Loucy (cell line): ENCODE measurements at regions not wholly inside any gene's neighbourhood (a gene's known extent, or its start where the extent isn't known, plus 50 kb on each side); places are given as distances from the start of the nearest gene placed in this dataset.

Experiments used
- H2AFZ ChIP-seq: fragments of 200-600 bp; sonication (generic); 2 replicates; pipeline ENCODE4 v1.6.0; 2016; ENCODE audit warnings: antibody characterized with exemption, mild to moderate bottlenecking, low read length, moderate library complexity
- H3F3A ChIP-seq: fragments of 200-600 bp; 2 replicates; pipeline ENCODE4 v1.6.0; 2016; ENCODE audit warnings: antibody characterized with exemption, low read depth, mild to moderate bottlenecking
- H3K27me3 ChIP-seq: fragments of 200-600 bp; sonication (generic); 2 replicates; pipeline ENCODE4 v1.6.1; 2014; ENCODE audit warnings: low read length, mild to moderate bottlenecking; ENCODE audit not compliant: insufficient read depth, poor library complexity, severe bottlenecking
- H3K36me3 ChIP-seq: fragments of 200-600 bp; sonication (generic); 2 replicates; pipeline ENCODE4 v1.6.1; 2016; ENCODE audit warnings: low read length; ENCODE audit not compliant: insufficient read depth
- H3K4me1 ChIP-seq: fragments of 200-600 bp; sonication (generic); 2 replicates; pipeline ENCODE4 v1.5.1; 2014; ENCODE audit warnings: low read length, mild to moderate bottlenecking; ENCODE audit not compliant: insufficient read depth, poor library complexity, severe bottlenecking
- H3K4me2 ChIP-seq: fragments of 200-600 bp; sonication (generic); 2 replicates; pipeline ENCODE4 v1.6.0; 2014; ENCODE audit warnings: antibody characterized with exemption, low read length, low read depth, mild to moderate bottlenecking; ENCODE audit not compliant: poor library complexity, severe bottlenecking
- H3K4me3 ChIP-seq: fragments of 200-600 bp; sonication (generic); 2 replicates; pipeline ENCODE4 v1.5.1; 2014; ENCODE audit warnings: low read length, mild to moderate bottlenecking, mixed read lengths; ENCODE audit not compliant: poor library complexity, severe bottlenecking
- H3K79me2 ChIP-seq: fragments of 200-600 bp; sonication (generic); 2 replicates; pipeline ENCODE4 v1.6.1; 2014; ENCODE audit warnings: low read length; ENCODE audit not compliant: insufficient read depth
- H3K9ac ChIP-seq: fragments of 200-600 bp; sonication (generic); 2 replicates; pipeline ENCODE4 v1.6.0; 2014; ENCODE audit warnings: mild to moderate bottlenecking, low read depth, low read length, moderate library complexity; ENCODE audit not compliant: poor library complexity, severe bottlenecking
- H3K9me2 ChIP-seq: fragments of 200-600 bp; sonication (generic); replicated peaks from 2 replicates; pipeline ENCODE4 v1.6.1; 2016; ENCODE audit warnings: low read depth, low read length, mixed read lengths
- H3K9me3 ChIP-seq: fragments of 200-600 bp; sonication (generic); 2 replicates; pipeline ENCODE4 v1.6.1; 2014; ENCODE audit warnings: mild to moderate bottlenecking, antibody characterized with exemption, low read length, low read depth; ENCODE audit not compliant: insufficient read depth
- H4K20me1 ChIP-seq: fragments of 200-600 bp; sonication (generic); 2 replicates; pipeline ENCODE4 v1.6.0; 2014; ENCODE audit warnings: antibody characterized with exemption, low read length, mild to moderate bottlenecking; ENCODE audit not compliant: insufficient read depth, poor library complexity, severe bottlenecking
- EZH2phosphoT487 ChIP-seq: fragments of 200-600 bp; IDR thresholded peaks from 2 replicates; pipeline ENCODE4 v1.6.1; 2018; ENCODE audit warnings: antibody characterized with exemption, mild to moderate bottlenecking, moderate library complexity, borderline replicate concordance
- TF ChIP-seq, protein P1 (sequence below): fragments of 200-600 bp; sonication (generic); conservative IDR thresholded peaks from 2 replicates; pipeline ENCODE4 v1.5.1; 2014; ENCODE audit warnings: mild to moderate bottlenecking, antibody characterized with exemption, low read length

DNA sequence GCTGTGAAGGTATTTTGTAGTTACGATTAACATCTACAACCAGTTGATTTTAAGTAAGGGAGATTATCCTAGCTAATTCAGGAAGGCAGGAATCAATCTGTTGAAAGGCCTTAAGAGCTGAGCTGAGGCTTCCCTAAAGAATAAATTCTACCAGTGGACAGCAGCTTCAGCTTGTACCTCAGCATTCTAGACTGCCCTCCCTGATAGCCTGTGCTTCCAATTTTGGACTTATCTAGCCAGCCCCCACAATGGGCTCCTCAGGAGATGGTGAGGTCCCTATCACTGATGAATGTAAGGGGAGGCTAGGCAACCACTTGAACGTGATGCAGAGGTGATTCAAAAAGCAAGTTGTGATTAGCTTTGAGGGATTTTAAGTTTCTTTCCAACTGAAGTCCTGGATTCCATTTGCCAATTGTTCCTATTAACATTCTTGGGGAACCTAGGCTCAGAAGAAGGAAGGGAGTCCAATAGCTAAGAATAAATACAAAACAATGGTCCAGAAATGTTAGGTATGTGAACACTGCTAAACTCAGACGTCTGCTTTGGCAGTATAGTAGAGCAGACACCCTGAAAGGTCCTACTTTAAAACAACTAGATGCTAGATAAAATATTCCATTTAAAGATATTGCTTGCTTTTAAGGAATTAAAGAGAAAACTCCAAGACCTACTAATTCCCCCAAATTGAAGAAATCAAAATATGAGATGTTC is 404.3 kb upstream of the TENM4 start:
- H3K27me3 ChIP-seq, result no peaks in the 10 kb centered on the region
- H3K36me3 ChIP-seq, result no peaks in the 10 kb centered on the region
- no peak overlapping the region for H2AFZ ChIP-seq
- no peaks in the 10 kb centered on the region for H3K4me1 ChIP-seq
- H4K20me1 ChIP-seq, result no peaks in the 10 kb centered on the region
- H3K4me2 ChIP-seq, result no peak overlapping the region
- H3F3A ChIP-seq, result no peaks in the 10 kb centered on the region
- no peak overlapping the region for H3K9ac ChIP-seq
- H3K79me2 ChIP-seq, result no peaks in the 10 kb centered on the region
- H3K9me3 ChIP-seq, result no peaks in the 10 kb centered on the region
- H3K4me3 ChIP-seq, result no peak overlapping the region
- H3K9me2 ChIP-seq, result no peaks in the 10 kb centered on the region
- TF ChIP-seq, protein P1, sequence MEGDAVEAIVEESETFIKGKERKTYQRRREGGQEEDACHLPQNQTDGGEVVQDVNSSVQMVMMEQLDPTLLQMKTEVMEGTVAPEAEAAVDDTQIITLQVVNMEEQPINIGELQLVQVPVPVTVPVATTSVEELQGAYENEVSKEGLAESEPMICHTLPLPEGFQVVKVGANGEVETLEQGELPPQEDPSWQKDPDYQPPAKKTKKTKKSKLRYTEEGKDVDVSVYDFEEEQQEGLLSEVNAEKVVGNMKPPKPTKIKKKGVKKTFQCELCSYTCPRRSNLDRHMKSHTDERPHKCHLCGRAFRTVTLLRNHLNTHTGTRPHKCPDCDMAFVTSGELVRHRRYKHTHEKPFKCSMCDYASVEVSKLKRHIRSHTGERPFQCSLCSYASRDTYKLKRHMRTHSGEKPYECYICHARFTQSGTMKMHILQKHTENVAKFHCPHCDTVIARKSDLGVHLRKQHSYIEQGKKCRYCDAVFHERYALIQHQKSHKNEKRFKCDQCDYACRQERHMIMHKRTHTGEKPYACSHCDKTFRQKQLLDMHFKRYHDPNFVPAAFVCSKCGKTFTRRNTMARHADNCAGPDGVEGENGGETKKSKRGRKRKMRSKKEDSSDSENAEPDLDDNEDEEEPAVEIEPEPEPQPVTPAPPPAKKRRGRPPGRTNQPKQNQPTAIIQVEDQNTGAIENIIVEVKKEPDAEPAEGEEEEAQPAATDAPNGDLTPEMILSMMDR, result no peak
- TF ChIP-seq EZH2phosphoT487, result no peak

DNA sequence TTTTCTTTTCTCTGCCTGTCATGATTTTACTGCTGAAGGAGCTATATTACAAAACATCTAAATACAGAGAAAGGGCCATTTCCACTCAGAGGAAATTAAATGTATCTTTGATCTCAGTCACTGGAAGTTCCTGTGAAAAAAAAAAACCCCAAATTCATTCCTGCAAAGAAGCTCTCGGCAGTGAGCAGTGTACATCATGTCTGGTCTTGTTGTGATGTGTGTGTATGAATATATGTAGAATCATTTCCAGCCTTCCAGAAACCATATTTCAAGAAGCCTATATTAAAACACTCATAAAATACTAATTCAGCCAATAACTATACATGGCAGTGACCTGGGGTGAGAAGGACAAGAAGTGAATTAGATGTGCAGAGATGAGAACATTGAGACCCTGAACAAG is 393.2 kb upstream of the TENM4 start:
- no peaks in the 10 kb centered on the region for H3K9me2 ChIP-seq
- H3K27me3 ChIP-seq, result no peaks in the 10 kb centered on the region
- no peaks in the 10 kb centered on the region for H4K20me1 ChIP-seq
- H3K4me1 ChIP-seq, result no peaks in the 10 kb centered on the region
- H3K36me3 ChIP-seq, result no peaks in the 10 kb centered on the region
- H2AFZ ChIP-seq, result no peak overlapping the region
- H3K9me3 ChIP-seq, result no peaks in the 10 kb centered on the region
- H3K4me2 ChIP-seq, result no peak overlapping the region
- no peaks in the 10 kb centered on the region for H3F3A ChIP-seq
- H3K79me2 ChIP-seq, result no peaks in the 10 kb centered on the region
- H3K9ac ChIP-seq, result no peak overlapping the region
- no peak for TF ChIP-seq EZH2phosphoT487
- TF ChIP-seq, protein P1, result no peak
- no peak overlapping the region for H3K4me3 ChIP-seq

DNA sequence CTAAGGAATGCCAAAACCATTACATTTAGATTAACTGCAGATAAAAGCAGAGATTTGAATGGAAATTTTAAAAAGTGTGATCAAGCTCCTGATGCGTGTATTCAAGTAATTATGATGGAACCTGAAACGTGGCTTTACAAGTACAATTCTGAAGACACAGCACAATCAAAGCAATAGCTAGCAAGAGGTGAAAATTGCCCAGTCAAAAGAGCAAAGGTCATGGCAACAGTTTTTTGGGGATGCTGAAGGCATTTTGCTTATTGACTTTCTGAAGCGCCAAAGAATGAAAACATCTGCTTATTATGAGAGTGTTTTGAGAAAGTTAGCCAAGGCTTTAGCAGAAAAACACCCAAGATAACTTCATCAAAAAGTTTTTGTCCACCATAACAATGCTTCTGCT is 389.6 kb upstream of the TENM4 start:
- H3F3A ChIP-seq, result no peaks in the 10 kb centered on the region

More for the DNA sequence above, 389.6 kb upstream of the TENM4 start:
- no peaks in the 10 kb centered on the region for H3K4me1 ChIP-seq
- TF ChIP-seq, protein P1, result no peak
- no peak for TF ChIP-seq EZH2phosphoT487
- no peak overlapping the region for H3K9ac ChIP-seq
- no peaks in the 10 kb centered on the region for H3K79me2 ChIP-seq
- no peak overlapping the region for H3K4me3 ChIP-seq
- no peaks in the 10 kb centered on the region for H3K9me3 ChIP-seq
- no peak overlapping the region for H2AFZ ChIP-seq
- H3K9me2 ChIP-seq, result no peaks in the 10 kb centered on the region
- H3K4me2 ChIP-seq, result no peak overlapping the region
- no peaks in the 10 kb centered on the region for H3K36me3 ChIP-seq
- H4K20me1 ChIP-seq, result no peaks in the 10 kb centered on the region
- H3K27me3 ChIP-seq, result no peaks in the 10 kb centered on the region
